T-helper 1 cell treated with Interleukin-12 subunit alpha and Interleukin-12 subunit beta and Interleukin-4 antibody, amounts not matched to agents 30 μg/mL and 1 μg/mL, for 36 hours (primary cell): ENCODE measurements at regions not wholly inside any gene's neighbourhood (a gene's known extent, or its start where the extent isn't known, plus 50 kb on each side); places are given as distances from the start of the nearest gene placed in this dataset.
"Not testable (repeated sequence)": the region's sequence is repeated elsewhere in the genome, so short reads cannot be mapped to it uniquely, and the experiment has no call there.

Source experiments
- H3K27ac Mint-ChIP-seq: one replicate; pipeline ENCODE4 v1.8.0; 2021; ENCODE audit warnings: mild to moderate bottlenecking, mixed read lengths
- H3K27me3 Mint-ChIP-seq: one replicate; pipeline ENCODE4 v1.8.0; 2021; ENCODE audit warnings: low read depth, mixed read lengths
- H3K36me3 Mint-ChIP-seq: one replicate; pipeline ENCODE4 v1.8.0; 2021; ENCODE audit warnings: low read depth, mixed read lengths
- H3K4me1 Mint-ChIP-seq: one replicate; pipeline ENCODE4 v1.8.0; 2021; ENCODE audit warnings: low read depth, mixed read lengths
- H3K4me3 Mint-ChIP-seq: one replicate; pipeline ENCODE4 v1.8.0; 2021; ENCODE audit warnings: mild to moderate bottlenecking, moderate library complexity, mixed read lengths
- H3K9me3 Mint-ChIP-seq: one replicate; pipeline ENCODE4 v1.8.0; 2021; ENCODE audit warnings: mixed read lengths

DNA sequence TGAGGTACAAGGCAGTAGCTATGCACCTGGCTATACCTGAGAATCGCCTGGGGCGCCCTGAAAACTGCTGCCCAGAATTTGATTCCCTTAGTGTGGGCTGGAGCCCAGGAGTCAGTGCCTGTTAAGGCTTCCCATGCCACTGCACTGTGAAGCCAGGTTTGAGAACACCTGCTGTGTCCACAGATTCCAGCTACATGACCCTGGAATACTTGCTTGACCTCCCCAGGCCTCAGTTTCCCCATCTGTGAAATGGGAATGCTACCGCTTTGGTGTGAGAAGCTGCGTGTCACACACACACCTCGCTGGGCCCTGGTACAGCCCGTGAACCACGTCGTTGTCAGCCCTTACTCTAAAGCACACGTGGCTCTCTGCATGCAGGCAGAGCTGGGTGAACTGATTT, 271.0 kb downstream of the C16orf95 start:
- H3K27ac Mint-ChIP-seq = no peak overlapping the region
- H3K4me1 Mint-ChIP-seq = no peaks in the 10 kb centered on the region
- no peaks in the 10 kb centered on the region for H3K9me3 Mint-ChIP-seq
- no peaks in the 10 kb centered on the region for H3K36me3 Mint-ChIP-seq
- H3K4me3 Mint-ChIP-seq = no peak overlapping the region
- H3K27me3 Mint-ChIP-seq = no peaks in the 10 kb centered on the region

DNA sequence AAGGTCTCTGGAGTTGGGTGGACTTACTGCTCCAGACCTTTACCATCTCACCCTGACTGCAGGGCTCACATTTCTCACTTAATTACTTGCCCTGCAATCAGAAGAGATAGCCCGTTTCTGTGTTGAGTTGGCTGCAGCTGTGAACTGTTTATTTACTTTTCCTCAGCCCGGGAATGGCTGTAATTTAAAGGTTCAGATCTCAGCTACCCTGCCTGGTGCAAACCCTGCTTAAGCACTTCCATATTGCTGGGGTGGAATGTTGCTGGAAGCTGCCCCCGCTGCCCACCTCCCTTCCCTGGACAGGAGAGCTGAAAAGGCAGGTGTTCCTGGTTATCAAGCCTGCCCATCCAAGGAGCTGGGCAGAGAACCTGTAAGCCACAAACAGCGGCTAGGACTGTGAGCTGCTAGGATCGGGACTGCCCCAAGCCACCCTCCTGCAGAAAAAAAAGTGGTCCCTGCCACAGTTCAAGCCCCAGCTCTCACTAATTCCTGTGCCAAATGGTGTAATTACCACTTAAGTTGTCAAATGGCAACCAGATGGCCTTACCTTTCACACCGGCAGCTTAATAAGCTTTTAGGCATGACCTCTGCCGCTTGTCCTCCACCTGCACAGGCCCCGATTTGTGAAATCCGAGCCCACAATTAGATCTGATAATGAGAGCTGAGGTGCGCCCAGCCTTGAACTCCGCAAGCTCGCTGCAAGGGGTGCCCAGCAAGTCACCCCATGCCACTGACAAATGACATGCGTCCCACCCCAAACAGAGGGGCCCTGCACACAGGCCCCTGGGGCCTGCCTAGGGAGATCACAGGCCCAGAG, 269.8 kb downstream of the C16orf95 start:
- Mint-ChIP-seq H3K27me3 (peaks cover 3% of the 10 kb centered on the region), H3K9me3 (no peaks in the 10 kb centered on the region), H3K4me1 (no peaks in the 10 kb centered on the region), H3K36me3 (no peaks in the 10 kb centered on the region), H3K27ac (no peak overlapping the region), H3K4me3 (no peak overlapping the region)

DNA sequence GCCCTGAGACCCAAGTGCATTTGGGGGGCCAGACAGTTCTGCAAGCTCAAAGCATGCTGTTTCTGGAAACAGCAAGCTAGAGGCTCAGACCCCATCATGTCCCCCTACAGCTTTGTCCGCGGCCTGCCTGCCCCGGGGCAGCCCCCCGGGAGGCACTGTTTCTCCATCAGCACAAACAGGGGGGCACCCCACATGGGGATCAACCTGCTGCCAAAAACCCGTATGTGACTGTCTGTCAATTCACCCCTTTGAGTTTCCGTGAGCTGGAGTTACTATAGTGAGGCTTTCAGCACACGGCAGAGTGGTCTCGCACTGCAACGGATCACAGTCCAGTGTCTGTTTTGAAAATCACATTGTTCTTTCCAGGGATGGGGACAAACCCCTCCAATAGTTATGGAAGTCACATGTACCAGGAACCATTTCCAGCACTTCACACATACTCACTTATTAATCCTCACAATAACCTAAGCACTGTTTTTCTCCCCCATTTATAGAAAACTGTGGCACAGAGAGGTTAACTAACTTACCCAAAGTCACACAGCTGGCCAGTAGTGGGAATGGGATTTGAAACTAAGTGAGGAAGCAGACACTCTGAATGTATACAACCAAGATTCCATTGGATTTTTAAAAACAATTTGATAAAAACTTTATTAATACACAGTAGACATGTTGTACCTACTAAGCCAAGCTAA, 269.0 kb downstream of the C16orf95 start:
- H3K36me3 Mint-ChIP-seq = no peaks in the 10 kb centered on the region
- H3K4me3 Mint-ChIP-seq = no peak overlapping the region
- peaks cover 5% of the 10 kb centered on the region for H3K27me3 Mint-ChIP-seq
- H3K4me1 Mint-ChIP-seq = no peaks in the 10 kb centered on the region
- no peaks in the 10 kb centered on the region for H3K9me3 Mint-ChIP-seq
- H3K27ac Mint-ChIP-seq = no peak overlapping the region

GRCh38 chr16:87048730-87049115, 268.5 kb downstream of the C16orf95 start:
- no peaks in the 10 kb centered on the region for H3K36me3 Mint-ChIP-seq
- H3K27me3 Mint-ChIP-seq = peaks cover 5% of the 10 kb centered on the region
- no peak overlapping the region for H3K4me3 Mint-ChIP-seq
- no peak overlapping the region for H3K27ac Mint-ChIP-seq
- no peaks in the 10 kb centered on the region for H3K9me3 Mint-ChIP-seq
- no peaks in the 10 kb centered on the region for H3K4me1 Mint-ChIP-seq

- H3K9me3 Mint-ChIP-seq, H3K4me1 Mint-ChIP-seq, H3K36me3 Mint-ChIP-seq, H3K27ac Mint-ChIP-seq, H3K4me3 Mint-ChIP-seq, H3K27me3 Mint-ChIP-seq: not testable (repeated sequence)
Observed at GRCh38 chr16:87049216-87049615, 268.0 kb downstream of the C16orf95 start.

DNA sequence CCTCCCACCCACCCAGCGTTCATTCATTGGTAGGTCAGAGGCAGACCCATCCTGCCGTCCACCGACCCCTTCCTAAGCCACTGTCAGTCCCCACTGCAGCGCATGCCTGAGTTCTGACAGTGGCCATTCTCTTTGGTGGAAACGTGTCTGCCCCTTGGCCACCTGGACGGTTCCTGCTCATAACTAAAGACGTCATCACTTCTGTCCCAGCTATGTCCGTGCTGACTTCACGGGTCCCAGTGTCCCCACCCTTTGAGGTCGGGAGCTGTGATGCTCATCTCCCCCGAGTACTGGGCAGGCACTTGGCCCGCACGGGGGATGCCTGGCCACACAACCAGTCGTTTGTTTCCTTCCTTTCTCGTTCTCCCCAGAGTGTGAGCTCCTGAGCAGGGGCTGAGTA, 267.1 kb downstream of the C16orf95 start:
- Mint-ChIP-seq H3K36me3 (no peaks in the 10 kb centered on the region), H3K9me3 (no peaks in the 10 kb centered on the region), H3K4me3 (no peak overlapping the region), H3K27ac (no peak overlapping the region), H3K27me3 (peaks cover 5% of the 10 kb centered on the region), H3K4me1 (no peaks in the 10 kb centered on the region)

GRCh38 chr16:87051526-87052320, 265.5 kb downstream of the C16orf95 start:
- no peak overlapping the region for H3K4me3 Mint-ChIP-seq
- H3K27me3 Mint-ChIP-seq = peaks cover 5% of the 10 kb centered on the region
- no peaks in the 10 kb centered on the region for H3K9me3 Mint-ChIP-seq
- H3K4me1 Mint-ChIP-seq = no peaks in the 10 kb centered on the region
- H3K36me3 Mint-ChIP-seq = no peaks in the 10 kb centered on the region
- no peak overlapping the region for H3K27ac Mint-ChIP-seq

- Mint-ChIP-seq H3K4me1 (no peaks in the 10 kb centered on the region), H3K4me3 (no peak overlapping the region), H3K9me3 (no peaks in the 10 kb centered on the region), H3K27me3 (peaks cover 5% of the 10 kb centered on the region), H3K27ac (no peak overlapping the region), H3K36me3 (no peaks in the 10 kb centered on the region)
Observed at GRCh38 chr16:87052506-87052905, 264.7 kb downstream of the C16orf95 start.

DNA sequence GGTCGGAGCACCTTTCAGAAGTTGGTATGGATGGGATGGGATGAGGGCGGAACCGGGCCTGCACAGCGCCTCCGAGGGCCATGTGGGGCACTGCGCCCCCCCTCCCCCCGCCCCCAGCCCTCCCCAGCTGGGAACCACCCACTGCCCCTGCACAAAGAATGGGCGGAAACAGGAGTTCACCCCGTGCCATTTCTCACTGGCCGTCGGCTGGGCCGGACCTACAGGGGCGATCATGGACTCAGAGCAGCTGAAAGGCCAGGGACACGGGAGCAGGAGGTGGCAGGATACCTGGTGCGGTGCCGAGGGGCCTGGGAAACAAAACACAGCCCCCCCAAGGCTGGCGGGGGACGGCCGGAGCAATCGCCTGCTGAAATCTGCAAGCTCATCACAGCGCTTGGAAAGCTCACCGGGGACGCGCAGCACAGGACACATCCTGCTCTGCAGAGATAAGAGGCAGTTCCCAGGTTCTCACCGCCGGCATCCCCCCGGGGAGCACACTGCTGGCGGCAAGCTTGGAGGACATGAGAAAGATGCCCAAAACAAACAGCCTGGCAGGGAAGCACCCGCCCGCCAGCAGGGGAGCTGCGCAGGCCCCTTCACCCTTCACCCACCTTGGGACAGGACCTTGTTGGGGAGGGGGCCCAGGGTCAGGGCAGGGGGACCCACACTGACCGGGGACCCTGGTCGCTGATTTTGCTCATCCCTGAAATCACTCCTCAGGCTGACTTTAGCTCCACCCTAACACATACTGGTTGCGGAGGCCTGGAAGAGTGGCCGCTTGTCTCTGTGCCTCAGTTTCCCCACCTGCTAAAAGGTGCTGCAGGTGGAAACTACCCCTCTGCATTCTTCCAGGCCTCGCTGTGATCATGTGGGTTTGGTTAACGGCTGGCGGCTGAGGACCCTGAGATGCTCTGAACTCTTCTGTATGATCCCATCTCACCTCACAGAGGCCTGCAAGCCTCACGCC, 263.9 kb downstream of the C16orf95 start:
- peaks cover 5% of the 10 kb centered on the region for H3K27me3 Mint-ChIP-seq
- no peaks in the 10 kb centered on the region for H3K4me1 Mint-ChIP-seq
- no peaks in the 10 kb centered on the region for H3K9me3 Mint-ChIP-seq
- no peak overlapping the region for H3K4me3 Mint-ChIP-seq
- no peak overlapping the region for H3K27ac Mint-ChIP-seq
- H3K36me3 Mint-ChIP-seq = no peaks in the 10 kb centered on the region

DNA sequence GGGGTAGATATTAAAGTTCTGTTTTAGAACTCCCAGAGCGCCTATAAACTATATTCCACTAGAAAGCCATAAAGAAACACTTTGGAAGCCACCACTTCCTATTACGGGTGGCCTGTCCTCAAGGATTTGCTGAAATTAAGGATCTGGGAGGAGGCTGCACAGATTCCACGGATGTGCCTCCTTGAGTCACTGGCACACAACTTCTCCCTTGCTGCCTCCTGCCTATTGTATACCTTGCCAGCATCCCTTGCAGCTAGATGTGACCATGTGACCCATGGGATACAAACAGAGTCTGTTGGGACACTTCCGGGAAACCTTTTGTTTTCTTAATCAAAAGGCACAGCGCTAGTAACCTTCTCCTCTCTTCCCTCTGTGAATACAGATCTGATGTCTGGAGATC, 263.0 kb downstream of the C16orf95 start:
- H3K27ac Mint-ChIP-seq = no peak overlapping the region
- H3K36me3 Mint-ChIP-seq = no peaks in the 10 kb centered on the region
- peaks cover 5% of the 10 kb centered on the region for H3K27me3 Mint-ChIP-seq
- no peak overlapping the region for H3K4me3 Mint-ChIP-seq
- no peaks in the 10 kb centered on the region for H3K9me3 Mint-ChIP-seq
- no peaks in the 10 kb centered on the region for H3K4me1 Mint-ChIP-seq

GRCh38 chr16:87054856-87055255, 262.3 kb downstream of the C16orf95 start:
- no peak overlapping the region for H3K4me3 Mint-ChIP-seq
- H3K9me3 Mint-ChIP-seq = no peaks in the 10 kb centered on the region

DNA sequence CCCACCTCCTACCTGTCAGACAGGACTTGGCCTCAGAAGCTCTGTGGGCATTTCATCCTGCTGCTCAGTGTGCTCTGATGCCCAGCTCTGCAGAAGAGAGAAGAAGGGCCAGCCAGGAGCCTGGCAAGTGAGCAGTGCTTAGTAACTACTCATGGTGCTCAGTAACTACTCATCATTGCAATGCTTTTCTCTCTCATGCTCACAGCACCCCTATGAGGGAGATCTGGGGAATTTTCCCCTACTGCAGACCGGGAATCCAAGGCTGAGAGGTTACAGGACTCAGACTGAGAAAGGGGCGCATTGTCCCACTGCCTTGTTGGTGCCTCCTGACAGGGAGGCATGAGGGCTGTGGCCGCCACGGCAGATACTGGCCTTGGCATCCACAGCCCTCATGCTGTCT, 261.1 kb downstream of the C16orf95 start:
- Mint-ChIP-seq H3K36me3 (no peaks in the 10 kb centered on the region), H3K9me3 (no peaks in the 10 kb centered on the region), H3K4me1 (no peaks in the 10 kb centered on the region), H3K4me3 (no peak overlapping the region), H3K27ac (no peak overlapping the region), H3K27me3 (peaks cover 13% of the 10 kb centered on the region)

More at GRCh38 chr16:87054856-87055255, 262.3 kb downstream of the C16orf95 start:
- no peaks in the 10 kb centered on the region for H3K4me1 Mint-ChIP-seq
- H3K27me3 Mint-ChIP-seq = peaks cover 5% of the 10 kb centered on the region
- no peak overlapping the region for H3K27ac Mint-ChIP-seq
- no peaks in the 10 kb centered on the region for H3K36me3 Mint-ChIP-seq

- Mint-ChIP-seq H3K4me3 (no peak overlapping the region), H3K4me1 (no peaks in the 10 kb centered on the region), H3K27ac (no peak overlapping the region), H3K36me3 (no peaks in the 10 kb centered on the region), H3K9me3 (no peaks in the 10 kb centered on the region), H3K27me3 (peaks cover 18% of the 10 kb centered on the region)
Observed at GRCh38 chr16:87056551-87056950, 260.6 kb downstream of the C16orf95 start.
